ENCODE measurements at regions not wholly inside any gene's neighbourhood (a gene's known extent, or its start where the extent isn't known, plus 50 kb on each side); places are given as distances from the start of the nearest gene placed in this dataset.

GRCh38 chr2:188076149-188077056 is 215.3 kb upstream of the GULP1 start:
- DNase-seq = no peak

- no peak for DNase-seq
Measured at GRCh38 chr2:188077757-188078156, 213.9 kb upstream of the GULP1 start.

GRCh38 chr2:188078534-188078933 is 213.1 kb upstream of the GULP1 start:
- DNase-seq = no peak

DNA sequence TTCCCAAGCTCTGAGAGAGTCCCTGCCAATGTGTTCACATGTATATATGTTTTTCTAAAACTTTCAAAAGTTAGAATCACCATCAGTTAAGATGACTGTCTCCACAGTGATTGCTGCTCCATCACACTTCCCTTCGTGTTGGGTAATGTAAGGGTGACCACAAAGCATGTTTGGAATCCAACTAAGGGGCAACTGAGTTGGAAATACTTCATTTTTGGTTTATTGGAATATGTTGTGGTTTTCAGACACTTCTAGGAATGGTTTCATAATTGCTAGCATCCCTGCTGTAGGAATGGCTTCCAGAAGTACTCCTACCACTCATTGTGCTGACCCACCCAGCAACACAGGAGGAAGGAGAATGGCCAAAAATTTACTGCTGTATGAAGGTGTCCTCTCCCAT is 212.5 kb upstream of the GULP1 start:
- peak; percentile 96 for DNase-seq

- no peak for DNase-seq
Measured at GRCh38 chr2:188085421-188085820, 206.3 kb upstream of the GULP1 start.

- peak; percentile 56 for DNase-seq
Measured at GRCh38 chr2:188089901-188090300, 201.8 kb upstream of the GULP1 start.

GRCh38 chr2:188091220-188091619 is 200.5 kb upstream of the GULP1 start:
- no peak for DNase-seq

DNA sequence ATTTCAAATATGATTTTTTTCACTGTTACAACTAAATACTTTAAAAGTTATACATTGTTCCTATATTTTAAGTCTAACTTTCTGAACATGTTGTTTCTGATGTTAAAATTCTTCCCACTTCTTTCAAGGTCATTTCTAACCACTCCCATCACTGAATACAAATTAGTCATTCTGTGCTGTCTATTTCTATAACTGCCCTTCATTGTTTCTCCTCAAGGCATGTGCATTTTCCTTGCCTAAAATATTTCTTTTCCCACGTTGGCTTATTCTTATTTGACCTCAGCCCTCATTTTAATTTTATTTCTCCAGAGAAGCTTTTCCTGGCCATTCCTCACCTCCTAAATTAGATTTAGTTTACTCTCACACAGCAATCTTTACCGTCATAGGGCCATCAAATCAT is 198.9 kb upstream of the GULP1 start:
- no peak for DNase-seq

DNA sequence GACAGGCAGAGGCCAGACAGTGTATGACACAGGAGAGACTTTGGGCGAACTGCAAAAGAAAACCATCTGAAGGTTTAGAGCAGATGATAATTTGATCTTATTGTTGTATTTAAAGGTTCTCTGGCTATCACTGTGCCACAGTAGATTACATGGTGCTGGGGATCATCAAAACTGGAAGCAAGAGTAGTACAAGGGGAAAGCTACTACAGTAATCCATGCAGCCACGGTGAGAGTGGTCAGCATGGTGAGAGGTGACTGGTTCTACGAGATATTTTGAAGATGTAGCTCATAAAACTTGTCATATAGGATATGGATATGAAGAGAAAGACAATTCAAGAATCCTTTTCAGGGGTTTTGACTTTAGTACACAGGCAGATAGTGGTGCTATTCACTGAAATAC is 194.8 kb upstream of the GULP1 start:
- DNase-seq = no peak

DNA sequence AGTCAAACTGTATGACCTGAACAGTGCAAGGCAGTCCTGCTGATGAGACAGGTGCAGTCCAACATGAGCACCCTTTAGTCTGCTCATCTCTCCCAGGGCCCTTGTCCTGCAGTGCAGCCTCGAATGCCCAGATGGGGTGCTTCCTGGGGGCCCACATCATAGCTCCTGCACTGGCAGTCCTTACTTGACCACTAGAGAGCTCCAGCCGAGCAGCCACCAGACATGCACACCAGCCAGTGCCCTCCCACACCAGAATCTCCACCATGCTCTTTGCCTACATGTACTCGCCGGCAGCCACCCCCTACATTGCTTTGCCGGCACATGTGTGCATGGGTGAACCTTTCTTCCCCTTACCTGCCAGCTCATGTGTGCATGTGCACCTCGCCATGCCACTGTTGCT is 188.8 kb upstream of the GULP1 start:
- DNase-seq = no peak

- peak; percentile 50 for DNase-seq
Measured at GRCh38 chr2:188114014-188114413, 177.7 kb upstream of the GULP1 start.

DNA sequence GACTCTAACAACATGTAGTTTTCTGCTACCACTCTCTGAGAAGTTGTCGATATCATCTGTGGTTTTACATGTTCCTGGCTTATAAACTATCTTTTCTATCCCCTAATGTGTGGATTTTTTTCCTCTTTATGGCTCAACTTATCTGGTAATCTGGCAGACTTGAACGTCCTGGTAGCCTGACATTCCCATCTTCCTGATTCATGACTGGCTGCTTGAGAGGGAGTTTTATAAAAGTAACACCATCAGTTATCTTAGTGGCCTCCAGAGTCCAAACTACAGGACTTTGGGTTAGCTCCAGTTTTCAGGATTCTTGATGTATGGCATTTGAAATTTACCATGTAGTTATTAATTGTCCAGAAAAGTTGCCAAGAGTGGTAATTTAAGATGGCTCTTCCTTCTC is 174.0 kb upstream of the GULP1 start:
- DNase-seq = peak; percentile 2

GRCh38 chr2:188118431-188118830 is 173.2 kb upstream of the GULP1 start:
- DNase-seq = no peak

DNA sequence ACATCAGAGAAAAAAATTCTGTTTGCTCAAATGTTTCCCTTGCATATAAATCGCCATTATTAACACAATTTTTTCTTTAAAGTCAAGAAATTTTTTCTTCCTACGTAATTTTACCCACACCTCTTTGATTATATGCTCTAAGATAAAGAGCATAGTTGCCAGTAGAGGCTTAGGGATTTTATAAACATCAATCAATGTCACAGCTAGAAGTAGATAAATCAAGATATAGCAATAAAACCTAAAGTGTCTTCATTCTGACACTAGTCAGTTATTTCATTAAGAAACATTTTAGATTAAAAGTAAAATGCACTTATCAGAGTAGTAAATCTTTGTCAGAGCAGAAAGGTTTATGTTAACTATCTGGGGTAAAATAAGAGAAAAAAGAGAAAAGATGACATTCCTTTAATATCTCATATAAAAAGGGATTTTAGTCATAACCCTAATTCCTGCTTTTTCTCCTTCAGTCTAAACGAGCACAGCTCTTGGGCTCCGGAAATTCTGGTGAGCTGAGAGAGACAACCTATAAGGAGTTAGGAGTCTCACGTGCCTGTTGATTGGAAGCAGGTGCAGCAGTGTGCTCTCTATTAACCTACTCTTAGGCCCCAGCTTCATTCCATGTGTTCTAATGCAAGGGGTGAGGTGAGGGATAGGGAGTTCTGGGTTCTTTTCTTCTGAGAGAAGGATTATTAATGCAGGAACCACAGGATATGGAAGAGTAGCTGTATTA is 172.4 kb upstream of the GULP1 start:
- DNase-seq = no peak

GRCh38 chr2:188122985-188123384 is 168.7 kb upstream of the GULP1 start:
- DNase-seq = no peak

DNA sequence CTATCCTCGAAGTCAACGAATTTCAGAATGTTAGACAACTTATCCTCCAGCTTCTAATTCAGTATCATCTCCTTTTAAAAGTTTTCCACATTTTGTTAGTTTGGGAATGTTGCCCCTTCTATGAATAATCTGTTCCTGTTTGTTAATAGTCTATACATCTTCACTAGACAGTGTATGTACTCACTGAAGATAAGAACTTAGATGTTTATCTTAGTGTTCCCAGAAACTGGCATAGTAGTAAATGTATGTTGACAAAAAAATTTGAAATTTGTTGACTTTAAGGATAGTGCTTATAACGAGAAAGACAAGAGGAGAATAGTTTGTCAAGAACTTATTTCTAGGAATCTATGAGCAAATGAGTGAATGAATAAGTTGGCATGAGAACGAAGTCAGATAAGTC is 162.0 kb upstream of the GULP1 start:
- DNase-seq = no peak

- DNase-seq = no peak
Measured at GRCh38 chr2:188130317-188130716, 161.4 kb upstream of the GULP1 start.

DNA sequence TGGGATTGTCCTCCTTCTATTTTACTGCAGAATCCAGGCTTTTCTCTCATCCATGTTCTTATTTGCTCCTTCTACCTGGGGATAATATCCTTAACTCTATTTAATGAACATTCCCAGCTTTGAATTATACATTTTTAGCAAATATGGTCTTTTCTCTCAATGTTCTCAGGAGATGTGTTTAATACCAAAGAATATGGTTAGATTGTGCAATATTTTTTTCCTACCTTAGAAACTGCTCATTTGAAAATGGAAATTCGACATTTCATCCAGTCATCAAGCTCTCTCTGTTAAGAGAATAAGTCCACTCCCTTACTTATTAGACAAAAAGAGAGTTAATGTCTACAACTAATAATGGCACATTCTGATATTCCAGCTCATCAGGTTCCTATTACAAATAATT is 160.4 kb upstream of the GULP1 start:
- DNase-seq = no peak

DNA sequence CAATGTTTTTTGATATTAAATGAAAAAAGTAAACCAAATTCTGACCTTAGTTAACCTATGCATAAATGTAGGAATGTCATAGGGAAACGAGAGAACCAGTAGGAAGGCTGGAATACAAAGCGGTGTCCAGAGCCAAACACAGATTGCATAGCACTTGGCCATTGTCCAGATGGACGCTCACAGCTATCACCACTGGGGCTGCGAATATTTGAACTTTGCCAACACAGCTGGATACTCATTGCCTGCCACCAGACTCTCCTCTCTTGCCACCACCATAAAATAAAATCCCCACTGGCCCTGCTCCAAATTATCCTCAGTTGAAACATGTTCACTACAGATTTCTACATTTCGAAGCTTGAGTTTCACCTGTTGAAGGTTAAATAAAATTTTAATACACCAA is 159.3 kb upstream of the GULP1 start:
- DNase-seq = no peak

DNA sequence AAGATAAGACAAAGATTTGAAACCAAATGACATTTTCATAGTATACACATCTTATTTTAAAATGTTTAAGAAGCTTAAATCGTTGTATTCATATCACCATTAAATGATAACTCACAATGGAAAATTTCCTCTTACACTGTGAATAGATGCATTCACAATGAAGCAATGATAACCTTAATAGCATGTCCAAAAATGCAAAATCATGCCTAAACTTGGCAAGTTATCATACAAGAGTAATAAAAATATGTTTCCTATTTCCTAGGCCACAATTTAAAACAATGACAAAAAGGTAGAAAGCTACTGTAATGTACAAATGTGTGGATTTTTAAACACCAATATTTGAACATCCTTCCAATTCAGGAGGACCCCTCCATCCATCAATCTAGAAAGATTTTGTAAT is 157.4 kb upstream of the GULP1 start:
- DNase-seq = no peak

DNA sequence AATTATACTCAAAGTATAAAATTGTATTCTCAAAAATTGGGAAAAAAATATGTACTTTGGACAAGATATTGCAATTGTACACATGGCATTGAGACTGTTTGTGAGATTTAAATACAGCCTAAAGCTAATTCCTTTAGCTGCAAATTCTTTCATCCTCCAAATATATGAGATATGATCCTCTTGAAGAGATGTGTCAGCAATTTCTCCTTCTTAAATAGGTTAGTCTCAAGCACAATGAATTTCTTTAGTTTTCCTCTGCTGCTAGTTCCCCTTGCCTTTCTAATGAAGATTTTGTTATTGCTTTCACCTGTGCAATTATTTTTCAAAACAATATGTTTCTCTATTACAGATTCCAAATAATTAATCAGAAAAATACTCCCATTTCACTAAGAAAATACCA is 153.4 kb upstream of the GULP1 start:
- DNase-seq = no peak

DNA sequence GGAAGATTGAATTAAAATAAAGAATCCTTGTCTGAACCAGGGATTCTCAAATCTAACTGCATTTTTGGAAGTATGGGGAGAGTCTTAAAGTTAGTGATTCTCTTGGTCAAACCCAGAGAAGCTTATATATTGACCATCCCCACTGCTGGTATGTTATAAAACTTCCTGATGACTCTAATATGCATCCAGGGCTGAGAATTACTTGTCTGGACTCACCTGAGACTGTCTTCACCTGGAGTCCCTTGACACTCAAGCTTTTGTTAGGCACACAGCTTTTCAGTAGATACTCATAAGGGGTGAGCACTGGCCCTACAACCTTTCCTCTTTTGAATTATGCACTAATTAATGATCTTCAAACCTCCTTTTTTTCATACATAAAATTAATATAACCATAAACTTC is 149.6 kb upstream of the GULP1 start:
- no peak for DNase-seq

DNA sequence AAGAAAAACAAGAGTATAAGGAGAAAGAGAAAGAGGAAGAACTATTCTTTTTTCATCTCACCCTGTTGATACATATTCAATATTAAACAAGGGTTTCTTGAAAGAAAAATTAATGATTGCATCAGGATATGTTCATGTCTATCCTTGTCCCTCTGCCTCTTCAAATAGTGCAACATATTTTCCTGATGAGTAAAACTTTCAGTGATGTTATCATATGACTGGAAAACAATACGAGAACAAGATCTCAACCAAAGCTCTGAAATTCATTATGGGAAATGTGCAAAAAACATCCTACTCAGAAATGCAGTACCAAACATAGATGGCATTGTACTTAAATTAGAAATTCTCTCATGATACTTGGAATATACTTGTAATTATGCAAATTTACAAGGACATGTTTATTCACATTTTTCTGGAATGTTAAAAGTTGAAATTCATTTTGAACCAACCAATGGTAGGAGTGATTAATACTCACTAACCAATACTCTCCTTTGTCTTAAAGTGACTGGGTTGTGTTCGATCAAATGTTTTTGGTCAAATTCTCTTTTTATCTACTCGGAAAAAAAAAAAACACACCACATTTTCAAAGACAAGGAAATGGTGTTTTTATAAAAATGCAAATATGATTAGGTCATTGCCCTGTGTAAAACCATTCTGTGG is 148.9 kb upstream of the GULP1 start:
- peak; percentile 65 for DNase-seq

DNA sequence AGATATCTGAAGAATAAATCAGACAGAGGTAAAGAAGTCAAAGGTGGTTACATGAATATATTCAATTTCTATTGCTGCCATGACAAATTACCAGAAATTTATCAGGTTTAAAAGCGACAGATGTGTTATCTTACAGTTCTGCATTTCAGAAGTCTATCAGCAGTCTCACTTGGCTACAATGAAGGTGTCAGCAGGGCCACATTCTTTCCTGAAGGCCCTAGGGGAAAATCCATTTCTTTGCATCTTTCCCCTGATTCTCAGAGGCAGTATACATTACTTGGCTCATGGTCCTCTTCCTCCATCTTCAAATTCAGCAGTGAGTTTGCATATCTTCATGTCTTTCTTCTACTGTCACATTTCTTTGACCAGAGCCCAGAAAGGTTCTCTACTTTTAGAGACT is 145.8 kb upstream of the GULP1 start:
- DNase-seq = no peak

All from fibroblast of skin of abdomen (primary cell).